ENCODE measurements at regions not wholly inside any gene's neighbourhood (a gene's known extent, or its start where the extent isn't known, plus 50 kb on each side); places are given as distances from the start of the nearest gene placed in this dataset.
"Not testable (repeated sequence)": the region's sequence is repeated elsewhere in the genome, so short reads cannot be mapped to it uniquely, and the experiment has no call there.

GRCh38 chr12:24360461-24360860, 411.0 kb upstream of the SOX5 start:
- no peak for DNase-seq

DNA sequence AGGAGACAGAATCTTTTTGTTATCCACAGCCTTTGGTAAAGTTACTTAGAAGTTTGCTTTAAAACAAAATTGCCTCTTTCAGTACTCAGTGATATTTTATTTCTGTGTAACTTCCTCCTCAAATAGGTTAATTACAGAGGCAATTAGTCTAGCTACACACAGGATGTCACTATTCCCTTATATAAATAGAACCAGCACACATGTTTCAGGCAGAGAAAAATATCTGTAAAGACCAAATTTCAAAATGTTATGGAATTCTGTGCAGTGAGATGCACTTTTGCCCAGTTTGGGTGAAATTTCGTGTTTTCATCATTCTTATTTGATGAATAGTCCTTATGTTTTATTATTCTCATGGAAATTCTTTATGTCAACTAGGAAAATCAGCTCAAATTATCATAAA, 410.6 kb upstream of the SOX5 start:
- no peak for DNase-seq

DNA sequence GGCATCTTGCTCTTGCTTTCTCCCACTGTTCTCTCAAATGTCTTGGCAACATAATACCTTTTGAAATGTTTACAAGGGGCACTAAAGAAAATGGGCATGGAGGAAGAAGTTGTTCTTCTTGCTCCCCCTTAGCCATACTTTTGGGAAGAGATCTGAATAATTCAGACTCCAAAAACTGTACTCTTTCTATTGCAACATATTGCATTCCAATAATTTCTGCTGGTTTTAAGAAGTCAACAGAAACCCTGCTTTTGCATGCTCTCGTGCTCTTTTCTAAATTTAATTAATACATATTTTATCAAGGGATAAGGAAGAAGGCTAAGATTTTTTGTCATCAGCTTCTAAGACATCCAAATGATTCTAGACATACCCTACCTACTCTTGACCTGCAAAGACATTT, 409.9 kb upstream of the SOX5 start:
- no peak for DNase-seq

- no peak for DNase-seq
These were observed 406.9 kb upstream of the SOX5 start for GRCh38 chr12:24356240-24356804.

- DNase-seq = no peak
These were observed 402.9 kb upstream of the SOX5 start for GRCh38 chr12:24352363-24352762.

GRCh38 chr12:24349051-24349799, 399.8 kb upstream of the SOX5 start:
- DNase-seq = no peak

DNA sequence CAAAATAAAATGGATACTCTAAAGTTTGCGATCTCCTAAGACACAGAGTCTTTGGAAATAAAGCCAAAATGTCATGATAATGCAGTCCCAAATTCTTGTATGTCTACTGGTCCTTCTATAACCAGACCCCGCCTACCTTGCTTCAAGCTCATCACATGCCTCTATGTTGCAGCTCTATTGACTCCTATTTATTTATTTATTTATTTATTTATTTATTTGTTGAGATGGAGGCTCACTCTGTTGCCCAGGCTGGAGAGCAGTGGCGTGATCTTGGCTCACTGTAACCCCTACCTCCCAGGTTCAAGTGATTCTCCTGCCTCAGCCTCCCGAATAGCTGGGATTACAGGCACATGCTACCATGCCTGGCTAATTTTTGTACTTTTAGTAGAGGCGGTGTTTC, 398.7 kb upstream of the SOX5 start:
- not testable (repeated sequence) for DNase-seq

DNA sequence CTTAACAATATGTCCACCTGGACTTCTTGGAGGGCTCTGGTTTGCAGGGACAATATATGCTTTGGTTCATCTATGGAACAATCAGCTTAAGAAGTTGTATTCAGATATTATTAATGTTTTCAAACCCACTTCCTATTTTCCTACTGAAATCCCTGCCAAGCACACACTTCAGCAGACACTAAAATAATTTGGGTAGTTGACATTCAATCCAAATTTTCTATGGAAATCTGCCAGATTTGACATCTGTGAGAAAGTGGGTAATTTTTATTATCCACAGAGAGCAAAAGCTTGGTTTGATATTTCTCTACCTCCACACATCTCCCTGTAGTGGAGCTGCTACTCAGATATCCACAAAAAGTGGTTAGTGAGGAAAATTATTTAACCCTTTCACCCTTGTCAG, 378.8 kb upstream of the SOX5 start:
- no peak for DNase-seq

DNA sequence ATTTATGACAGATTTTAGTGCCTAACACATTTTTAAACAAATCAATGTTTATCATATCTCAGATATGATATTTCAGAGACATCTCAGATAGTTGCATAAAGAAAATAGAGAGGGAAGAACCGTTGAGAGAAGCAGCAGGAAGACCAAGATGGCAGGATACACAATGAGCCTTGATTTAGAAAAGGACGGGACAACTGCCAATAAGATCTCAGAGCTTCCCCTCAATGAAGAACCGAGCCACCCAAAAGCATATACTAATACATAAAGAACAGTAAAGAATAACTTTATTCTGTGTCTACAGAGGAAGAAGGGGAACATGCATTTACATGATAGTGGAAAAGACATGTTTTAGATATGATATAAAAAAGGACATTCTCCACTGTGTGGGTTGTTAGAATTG, 375.9 kb upstream of the SOX5 start:
- DNase-seq = no peak

DNA sequence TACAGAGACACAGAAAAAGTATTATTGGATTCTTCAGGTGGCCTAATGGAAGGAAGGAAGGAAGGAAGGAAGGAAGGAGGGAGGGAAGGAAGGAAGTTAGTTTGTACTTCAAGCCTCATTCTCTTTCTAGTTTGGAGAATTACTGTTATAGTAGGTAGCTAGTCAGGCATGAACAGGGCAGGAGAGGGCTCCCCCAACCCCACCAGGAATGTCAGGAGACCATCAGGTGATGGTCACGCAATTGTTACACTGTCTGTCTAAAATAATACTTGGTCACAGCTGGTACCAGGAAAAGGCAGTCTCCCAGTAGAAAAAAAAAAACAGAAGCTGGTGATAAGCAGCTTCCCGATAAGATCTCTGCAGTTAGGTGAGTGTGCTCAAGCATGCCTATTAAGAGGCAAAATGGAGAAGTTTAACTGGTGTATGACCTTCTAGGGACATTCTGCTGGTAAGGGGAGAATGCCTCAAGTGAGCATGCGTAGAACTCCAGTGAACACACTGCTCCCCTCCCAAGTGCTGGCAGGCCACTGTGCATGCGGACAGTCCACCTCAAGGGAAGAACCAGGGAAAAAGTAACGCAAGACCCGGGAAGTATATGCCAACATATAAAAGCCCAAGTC, 358.4 kb upstream of the SOX5 start:
- DNase-seq = no peak

- no peak for DNase-seq
These were observed 357.7 kb upstream of the SOX5 start for GRCh38 chr12:24307153-24307552.

- no peak for DNase-seq
These were observed 356.5 kb upstream of the SOX5 start for GRCh38 chr12:24306001-24306400.

DNA sequence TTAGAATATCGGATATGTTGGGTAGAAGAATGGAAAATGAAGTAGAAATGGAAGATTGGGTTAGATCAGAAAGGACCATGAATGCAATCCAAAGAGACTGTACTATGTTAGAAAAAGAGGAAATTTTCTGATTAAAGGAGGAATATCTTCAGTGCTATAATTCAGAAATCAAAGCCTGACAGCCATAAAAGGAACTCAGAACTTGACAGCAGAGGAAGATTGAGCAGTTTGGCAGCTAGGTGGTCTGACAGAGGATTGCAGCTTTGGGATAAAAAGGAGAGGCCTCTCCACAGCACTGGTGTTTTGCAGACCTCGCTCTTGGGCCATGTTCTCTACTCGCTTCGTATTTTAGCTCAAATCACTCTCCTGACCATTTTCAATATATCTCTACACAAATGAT, 354.8 kb upstream of the SOX5 start:
- no peak for DNase-seq

GRCh38 chr12:24302708-24303107, 353.2 kb upstream of the SOX5 start:
- no peak for DNase-seq

- peak; percentile 4 for DNase-seq
These were observed 348.0 kb upstream of the SOX5 start for GRCh38 chr12:24297516-24297915.

DNA sequence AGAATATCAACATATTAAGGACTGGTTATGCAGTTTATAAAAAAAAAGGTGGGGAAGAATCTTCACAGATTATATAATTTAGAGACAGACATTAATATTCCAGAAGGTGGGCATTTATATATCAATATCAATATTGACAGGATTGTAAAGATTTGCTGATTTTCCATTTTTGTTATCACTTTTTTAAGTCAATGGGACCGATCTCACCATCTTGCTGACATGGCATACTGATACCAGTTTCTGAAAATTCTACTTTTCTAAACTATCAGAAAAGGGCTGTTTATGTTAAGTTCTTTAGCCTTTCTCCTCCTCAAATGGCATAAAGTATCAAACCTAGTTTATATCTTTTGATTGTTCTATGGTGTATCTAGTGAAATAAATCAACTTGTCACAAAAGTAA, 344.1 kb upstream of the SOX5 start:
- no peak for DNase-seq

- DNase-seq = no peak
These were observed 338.5 kb upstream of the SOX5 start for GRCh38 chr12:24287963-24288362.

DNA sequence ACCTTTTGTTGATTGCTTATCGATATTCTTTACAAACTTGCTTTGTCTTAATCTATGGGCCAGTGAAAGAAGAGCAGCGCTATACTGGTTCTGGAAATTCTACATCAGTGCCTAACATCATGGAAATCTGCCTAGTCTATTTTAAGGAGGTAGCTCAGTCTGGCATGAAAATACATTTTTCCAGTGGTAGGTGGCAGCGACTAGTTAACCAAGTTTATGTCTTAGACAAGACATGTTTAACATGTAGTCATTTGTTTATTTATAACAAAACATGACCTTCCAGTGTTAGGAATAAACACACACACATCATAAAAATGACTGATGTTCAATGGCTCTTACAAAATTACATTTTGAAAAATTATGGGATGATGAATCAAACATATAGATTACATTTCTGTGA, 336.0 kb upstream of the SOX5 start:
- DNase-seq = no peak

DNA sequence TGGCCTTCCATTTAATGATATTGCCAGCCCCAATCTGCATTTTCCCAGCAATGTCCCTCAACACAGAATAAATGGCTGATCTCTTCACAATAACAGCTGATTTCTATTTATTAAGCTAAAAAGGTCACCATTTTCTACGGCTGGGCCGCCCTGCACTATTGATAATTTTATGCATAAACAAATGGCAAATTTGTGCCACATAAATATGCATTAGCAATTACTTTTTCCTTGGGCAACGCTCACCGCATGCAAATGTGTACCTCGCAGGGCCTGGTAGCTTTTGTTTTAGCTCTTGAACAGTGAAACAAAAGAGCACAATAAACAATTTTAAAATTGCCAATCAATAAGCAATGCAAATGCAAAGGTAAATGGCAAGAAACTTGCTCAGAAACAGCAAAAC, 331.9 kb upstream of the SOX5 start:
- no peak for DNase-seq

GRCh38 chr12:24280056-24280842, 330.8 kb upstream of the SOX5 start:
- no peak for DNase-seq

DNA sequence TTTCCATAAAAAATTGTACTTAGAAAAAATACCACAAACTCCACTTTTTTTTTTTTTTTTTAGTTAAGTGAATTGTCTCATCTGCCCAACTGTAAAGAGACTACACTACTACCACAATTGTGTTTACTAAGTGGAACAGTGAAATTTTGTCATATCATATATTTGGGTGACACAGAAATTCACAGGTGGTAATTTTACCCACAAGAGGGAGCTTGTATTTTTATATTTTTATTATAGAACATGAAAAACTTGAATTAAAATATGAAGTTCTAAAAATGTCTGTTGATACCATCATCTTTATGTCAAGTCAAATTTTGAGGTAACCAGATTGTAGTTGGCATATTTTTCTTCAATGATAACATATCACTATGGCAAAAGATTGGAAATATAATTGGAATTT, 329.4 kb upstream of the SOX5 start:
- DNase-seq = no peak

- DNase-seq = no peak
These were observed 321.5 kb upstream of the SOX5 start for GRCh38 chr12:24270965-24271364.

GRCh38 chr12:24270464-24270863, 321.0 kb upstream of the SOX5 start:
- DNase-seq = no peak
